ENCODE measurements at regions not wholly inside any gene's neighbourhood (a gene's known extent, or its start where the extent isn't known, plus 50 kb on each side); places are given as distances from the start of the nearest gene placed in this dataset.

- TF ChIP-seq CTCF (IDR thresholded peaks at IDR 0.05) = no peak
- TF ChIP-seq POLR2A (IDR thresholded peaks at IDR 0.05) = no peak
Observed at GRCh38 chr3:30225021-30225420, 381.4 kb upstream of the TGFBR2 start.
